Transverse colon (tissue), 4 donors: ENCODE measurements at regions not wholly inside any gene's neighbourhood (a gene's known extent, or its start where the extent isn't known, plus 50 kb on each side); places are given as distances from the start of the nearest gene placed in this dataset.

Experiments
- DNase-seq: peaks from one replicate; pipeline ENCODE4 v3.0.0-alpha.2; 2019
- H3K27ac ChIP-seq, 4 donors: fragments of 200-600 bp; sonication (generic); 2 replicates each; pipeline ENCODE4 v1.5.1; 2016 to 2018; ENCODE audit warnings: inconsistent platforms in 4 of 4
- H3K27me3 ChIP-seq: fragments of 200-600 bp; sonication (generic); 2 replicates; pipeline ENCODE4 v1.5.1; 2017; ENCODE audit warnings: inconsistent platforms
- H3K36me3 ChIP-seq, 4 donors: fragments of 200-600 bp; sonication (generic); 2 replicates each; pipeline ENCODE4 v1.5.1; 2017 to 2019; ENCODE audit warnings: inconsistent platforms in 4 of 4
- H3K4me1 ChIP-seq, 4 donors: fragments of 200-600 bp; sonication (generic); 2 replicates each; pipeline ENCODE4 v1.5.1; 2017 to 2020; ENCODE audit warnings: inconsistent platforms in 4 of 4
- H3K4me3 ChIP-seq, 4 donors: fragments of 200-600 bp; sonication (generic); 1 replicate in 1 of 4; 2 replicates in 3 of 4; pipeline versions ENCODE4 v1.5.1 to v1.6.1; 2017 to 2019; ENCODE audit warnings: inconsistent platforms in 4 of 4
- H3K9me3 ChIP-seq, 2 donors: fragments of 200-600 bp; sonication (generic); 2 replicates each; pipeline ENCODE4 v1.5.1; 2017 to 2019; ENCODE audit warnings: inconsistent platforms in 2 of 2
- CTCF ChIP-seq, 5 experiments: fragments of 200-600 bp in 3 of 5; fragments of 450-650 bp in 2 of 5; sonication (generic) in 3 of 5; IDR thresholded peaks; 1 replicate in 2 of 5; 2 replicates in 3 of 5; pipeline ENCODE4 v1.5.1; 2016 to 2017; ENCODE audit warnings: antibody characterized with exemption in 5 of 5, inconsistent platforms in 3 of 5, mild to moderate bottlenecking in 2 of 5, moderate library complexity in 1 of 5
- EP300 ChIP-seq: sonication (generic); formaldehyde crosslinking; IDR thresholded peaks from one replicate; pipeline ENCODE4 v1.6.1; 2017; ENCODE audit warnings: antibody characterized with exemption, low read depth
- POLR2A ChIP-seq: fragments of 450-650 bp; IDR thresholded peaks from one replicate; pipeline ENCODE4 v1.6.1; 2016; ENCODE audit warnings: antibody characterized with exemption, mild to moderate bottlenecking, moderate library complexity
- POLR2AphosphoS5 ChIP-seq, 3 donors: sonication (generic); formaldehyde crosslinking; IDR thresholded peaks; one replicate each; pipeline ENCODE4 v1.6.1; 2016; ENCODE audit warnings: antibody characterized with exemption in 3 of 3
- WGBS, 2 donors: methylation state at CpG; one replicate each; pipeline ENCODE4 v1.1.5; 2018; ENCODE audit warnings: low coverage in 1 of 2; 5-methylcytosine and 5-hydroxymethylcytosine counted together
- in situ Hi-C, 4 donors: fragments of 200-750 bp; cut with MboI; loops; one replicate each; pipeline versions ENCODE4 v1.15.0 to v1.15.1; 2017; ENCODE audit warnings: low sequenced_read_pairs in 3 of 4, low pct_ligation_motif_present in 1 of 4, low pct_unique_long_range_greater_than_20kb in 1 of 4
- intact Hi-C: fragments of 100-400 bp; cut with DNase I; formaldehyde crosslinking; loops from one replicate; pipeline ENCODE4 v1.15.1; 2023; ENCODE audit warnings: low total_unique reads

- TF ChIP-seq POLR2A: no peak
- TF ChIP-seq POLR2AphosphoS5 (IDR thresholded peaks at IDR 0.05): no peak
- TF ChIP-seq CTCF (IDR thresholded peaks at IDR 0.05): no peak
- no peaks in the 10 kb centered on the region for H3K36me3 ChIP-seq
- no peaks in the 10 kb centered on the region for H3K9me3 ChIP-seq
- in situ Hi-C loops: loop anchor here in 2 of 4 donors (25.0 kb wide), 1 partner anchor 482 kb away; no protein-coding TSS in a partner anchor
- no peaks in the 10 kb centered on the region for H3K4me1 ChIP-seq
- no peak overlapping the region for H3K4me3 ChIP-seq
- intact Hi-C loops: no loop called here
- 77 to 94% methylated on average over 4 to 9 of the region's 9 CpGs for WGBS, 2 donors
- DNase-seq: no peak
- no peak overlapping the region for H3K27ac ChIP-seq
- peaks cover 4% of the 10 kb centered on the region for H3K27me3 ChIP-seq
Observed at GRCh38 chr6:40819182-40819834, 219.7 kb downstream of the UNC5CL start.

GRCh38 chr6:40817369-40817768 is 221.7 kb downstream of the UNC5CL start:
- intact Hi-C loops (no loop called here), in situ Hi-C loops (loop anchor here in 2 of 4 donors (25.0 kb wide), 1 partner anchor 480 kb away; no protein-coding TSS in a partner anchor)
- TF ChIP-seq CTCF (IDR thresholded peaks at IDR 0.05) (no peak), EP300 (no peak), POLR2A (no peak), POLR2AphosphoS5 (IDR thresholded peaks at IDR 0.05) (no peak)
- H3K4me1 ChIP-seq: no peaks in the 10 kb centered on the region
- no peaks in the 10 kb centered on the region for H3K36me3 ChIP-seq
- no peaks in the 10 kb centered on the region for H3K9me3 ChIP-seq
- H3K27ac ChIP-seq: no peak overlapping the region
- H3K4me3 ChIP-seq: no peak overlapping the region
- H3K27me3 ChIP-seq: no peaks in the 10 kb centered on the region
- WGBS, 2 donors: 79 to 84% methylated on average over 6 of the region's 6 CpGs
- DNase-seq: no peak

GRCh38 chr6:40816601-40817000 is 222.4 kb downstream of the UNC5CL start:
- H3K36me3 ChIP-seq: no peaks in the 10 kb centered on the region
- in situ Hi-C loops: loop anchor here in 2 of 4 donors (25.0 kb wide), 1 partner anchor 479 kb away; no protein-coding TSS in a partner anchor

GRCh38 chr6:40815731-40816130 is 223.3 kb downstream of the UNC5CL start:
- in situ Hi-C loops: loop anchor here in 2 of 4 donors (25.0 kb wide), 1 partner anchor 478 kb away; no protein-coding TSS in a partner anchor
- DNase-seq: no peak
- Histone ChIP-seq H3K27me3 (no peaks in the 10 kb centered on the region), H3K36me3 (no peaks in the 10 kb centered on the region), H3K9me3 (no peaks in the 10 kb centered on the region), H3K27ac (no peak overlapping the region), H3K4me3 (no peak overlapping the region), H3K4me1 (no peaks in the 10 kb centered on the region)
- WGBS, 2 donors: 92% methylated on average over 4 to 12 of the region's 12 CpGs
- no peak for TF ChIP-seq POLR2AphosphoS5 (IDR thresholded peaks at IDR 0.05)
- no peak for TF ChIP-seq EP300
- TF ChIP-seq CTCF (IDR thresholded peaks at IDR 0.05): no peak
- no peak for TF ChIP-seq POLR2A
- intact Hi-C loops: no loop called here

More at GRCh38 chr6:40816601-40817000, 222.4 kb downstream of the UNC5CL start:
- WGBS, 2 donors: 91% methylated on average over 2 of the region's 2 CpGs; no CpG with 5 or more reads in 1 of the 2 donors
- no peaks in the 10 kb centered on the region for H3K27me3 ChIP-seq
- no peak for DNase-seq
- no peak for TF ChIP-seq POLR2A
- no peak for TF ChIP-seq CTCF (IDR thresholded peaks at IDR 0.05)
- TF ChIP-seq EP300: no peak
- TF ChIP-seq POLR2AphosphoS5 (IDR thresholded peaks at IDR 0.05): no peak
- no peak overlapping the region for H3K4me3 ChIP-seq
- H3K9me3 ChIP-seq: no peaks in the 10 kb centered on the region
- H3K4me1 ChIP-seq: no peaks in the 10 kb centered on the region
- intact Hi-C loops: no loop called here
- no peak overlapping the region for H3K27ac ChIP-seq
